Tongue (tissue), 1 donor: ENCODE measurements at regions not wholly inside any gene's neighbourhood (a gene's known extent, or its start where the extent isn't known, plus 50 kb on each side); places are given as distances from the start of the nearest gene placed in this dataset.

Source experiments
- DNase-seq: peaks from one replicate; pipeline ENCODE4 v3.0.0-alpha.2; 2015

GRCh38 chr9:10674586-10674985, 61.8 kb upstream of the PTPRD start:
- no peak for DNase-seq

- DNase-seq, result no peak
Observed at GRCh38 chr9:10678010-10678409, 65.2 kb upstream of the PTPRD start.

GRCh38 chr9:10678790-10679189, 66.0 kb upstream of the PTPRD start:
- no peak for DNase-seq

- no peak for DNase-seq
Observed at GRCh38 chr9:10686943-10687342, 74.1 kb upstream of the PTPRD start.

- DNase-seq, result no peak
Observed at GRCh38 chr9:10690546-10690945, 77.7 kb upstream of the PTPRD start.

GRCh38 chr9:10697044-10697443, 84.2 kb upstream of the PTPRD start:
- DNase-seq, result no peak

GRCh38 chr9:10700291-10700690, 87.5 kb upstream of the PTPRD start:
- DNase-seq, result no peak

GRCh38 chr9:10700915-10701314, 88.1 kb upstream of the PTPRD start:
- no peak for DNase-seq

- DNase-seq, result no peak
Observed at GRCh38 chr9:10701906-10702305, 89.1 kb upstream of the PTPRD start.

GRCh38 chr9:10703139-10703538, 90.3 kb upstream of the PTPRD start:
- no peak for DNase-seq

GRCh38 chr9:10704720-10705119, 91.9 kb upstream of the PTPRD start:
- DNase-seq, result no peak

GRCh38 chr9:10705383-10705782, 92.6 kb upstream of the PTPRD start:
- no peak for DNase-seq

GRCh38 chr9:10706788-10707187, 94.0 kb upstream of the PTPRD start:
- no peak for DNase-seq

- DNase-seq, result no peak
Observed at GRCh38 chr9:10721301-10721700, 108.5 kb upstream of the PTPRD start.

GRCh38 chr9:10729213-10729612, 116.4 kb upstream of the PTPRD start:
- no peak for DNase-seq

- no peak for DNase-seq
Observed at GRCh38 chr9:10744669-10745068, 131.9 kb upstream of the PTPRD start.

- DNase-seq, result no peak
Observed at GRCh38 chr9:10753474-10753873, 140.7 kb upstream of the PTPRD start.

- DNase-seq, result no peak
Observed at GRCh38 chr9:10764481-10764880, 151.7 kb upstream of the PTPRD start.

GRCh38 chr9:10773136-10773535, 160.3 kb upstream of the PTPRD start:
- no peak for DNase-seq

GRCh38 chr9:10774051-10774450, 161.2 kb upstream of the PTPRD start:
- DNase-seq, result no peak

- no peak for DNase-seq
Observed at GRCh38 chr9:10785255-10785654, 172.5 kb upstream of the PTPRD start.

- no peak for DNase-seq
Observed at GRCh38 chr9:10793306-10793705, 180.5 kb upstream of the PTPRD start.

GRCh38 chr9:10804486-10804885, 191.7 kb upstream of the PTPRD start:
- no peak for DNase-seq

GRCh38 chr9:10806868-10807267, 194.1 kb upstream of the PTPRD start:
- DNase-seq, result no peak

- no peak for DNase-seq
Observed at GRCh38 chr9:10818206-10818605, 205.4 kb upstream of the PTPRD start.
